SK-N-SH (cell line): ENCODE measurements at regions not wholly inside any gene's neighbourhood (a gene's known extent, or its start where the extent isn't known, plus 50 kb on each side); places are given as distances from the start of the nearest gene placed in this dataset.

Experiments used
- CTCF ChIP-seq: fragments of 200-600 bp; sonication (generic); IDR thresholded peaks from 2 replicates; pipeline ENCODE4 v1.6.1; 2017; ENCODE audit warnings: antibody characterized with exemption, mild to moderate bottlenecking, moderate library complexity
- ELF1 ChIP-seq: IDR thresholded peaks from 2 replicates; pipeline ENCODE4 v1.4.0; 2012
- EZH2phosphoT487 ChIP-seq: fragments of 200-600 bp; sonication (generic); IDR thresholded peaks from 2 replicates; pipeline ENCODE4 v1.6.1; 2017; ENCODE audit warnings: low read depth, mixed run types, mild to moderate bottlenecking, antibody characterized with exemption, moderate library complexity, borderline replicate concordance
- FOXM1 ChIP-seq: IDR thresholded peaks from 2 replicates; pipeline ENCODE4 v1.4.0; 2012; ENCODE audit warnings: low read depth, mild to moderate bottlenecking
- POLR2AphosphoS5 ChIP-seq: IDR thresholded peaks from 2 replicates; pipeline ENCODE4 v1.6.1; 2012; ENCODE audit warnings: low read depth, low read length
- RAD21 ChIP-seq: IDR thresholded peaks from 2 replicates; pipeline ENCODE4 v1.6.1; 2012; ENCODE audit warnings: mild to moderate bottlenecking, low read length
- REST ChIP-seq: IDR thresholded peaks from 2 replicates; pipeline ENCODE4 v1.6.1; 2012; ENCODE audit warnings: mild to moderate bottlenecking, low read depth, low read length, moderate library complexity
- TAF1 ChIP-seq: IDR thresholded peaks from 2 replicates; pipeline ENCODE4 v1.6.1; 2012; ENCODE audit warnings: low read depth, mild to moderate bottlenecking, low read length, moderate library complexity, borderline replicate concordance
- TEAD4 ChIP-seq: IDR thresholded peaks from 2 replicates; pipeline ENCODE4 v1.4.0; 2012; ENCODE audit warnings: mild to moderate bottlenecking, borderline replicate concordance; ENCODE audit not compliant: insufficient read depth
- YY1 ChIP-seq: IDR thresholded peaks from 2 replicates; pipeline ENCODE4 v1.4.0; 2012; ENCODE audit warnings: low read depth, mild to moderate bottlenecking

- TF ChIP-seq CTCF (no peak), POLR2AphosphoS5 (no peak), REST (no peak), RAD21 (no peak), ELF1 (no peak), FOXM1 (no peak), TAF1 (no peak), YY1 (no peak), TEAD4 (no peak), EZH2phosphoT487 (no peak)
These were observed 409.2 kb upstream of the PLXNA2 start for GRCh38 chr1:208653426-208653825.
